CD1c-positive myeloid dendritic cell (primary cell): ENCODE measurements at regions not wholly inside any gene's neighbourhood (a gene's known extent, or its start where the extent isn't known, plus 50 kb on each side); places are given as distances from the start of the nearest gene placed in this dataset.
"Not testable (repeated sequence)": the region's sequence is repeated elsewhere in the genome, so short reads cannot be mapped to it uniquely, and the experiment has no call there.

ENCODE experiments used
- DNase-seq: peaks from one replicate; pipeline ENCODE4 v3.0.0-alpha.2; 2016; ENCODE audit errors: extremely low spot score

- DNase-seq: not testable (repeated sequence)
Observed at GRCh38 chr7:32816409-32816948, 75.1 kb downstream of the KBTBD2 start.

- DNase-seq: not testable (repeated sequence)
Observed at GRCh38 chr7:32814779-32815178, 76.8 kb downstream of the KBTBD2 start.

- no peak for DNase-seq
Observed at GRCh38 chr7:32809871-32810270, 81.7 kb downstream of the KBTBD2 start.

GRCh38 chr7:32809347-32809746 is 82.2 kb downstream of the KBTBD2 start:
- DNase-seq: no peak

GRCh38 chr7:32803406-32804141 is 88.0 kb downstream of the KBTBD2 start:
- DNase-seq: no peak

- no peak for DNase-seq
Observed at GRCh38 chr7:32802305-32802910, 89.2 kb downstream of the KBTBD2 start.

- not testable (repeated sequence) for DNase-seq
Observed at GRCh38 chr7:32793053-32793452, 98.5 kb downstream of the KBTBD2 start.

GRCh38 chr7:32790766-32791430 is 100.7 kb downstream of the KBTBD2 start:
- not testable (repeated sequence) for DNase-seq

GRCh38 chr7:32789266-32789665 is 102.3 kb downstream of the KBTBD2 start:
- DNase-seq: not testable (repeated sequence)

- DNase-seq: not testable (repeated sequence)
Observed at GRCh38 chr7:32788174-32788573, 103.4 kb downstream of the KBTBD2 start.

GRCh38 chr7:32785365-32785944 is 106.1 kb downstream of the KBTBD2 start:
- DNase-seq: not testable (repeated sequence)

GRCh38 chr7:32779895-32780294 is 111.7 kb downstream of the KBTBD2 start:
- not testable (repeated sequence) for DNase-seq

GRCh38 chr7:32779167-32779566 is 112.4 kb downstream of the KBTBD2 start:
- DNase-seq: no peak

GRCh38 chr7:32777041-32777666 is 114.4 kb downstream of the KBTBD2 start:
- not testable (repeated sequence) for DNase-seq

- not testable (repeated sequence) for DNase-seq
Observed at GRCh38 chr7:32776318-32776717, 115.2 kb downstream of the KBTBD2 start.

GRCh38 chr7:32775809-32776208 is 115.8 kb downstream of the KBTBD2 start:
- not testable (repeated sequence) for DNase-seq

- DNase-seq: no peak
Observed at GRCh38 chr7:32774541-32774951, 117.0 kb downstream of the KBTBD2 start.

GRCh38 chr7:32768866-32769510 is 122.6 kb downstream of the KBTBD2 start:
- not testable (repeated sequence) for DNase-seq

GRCh38 chr7:32768338-32768737 is 123.2 kb downstream of the KBTBD2 start:
- DNase-seq: not testable (repeated sequence)

- peak; percentile 25 for DNase-seq
Observed at GRCh38 chr7:32765649-32766251, 125.8 kb downstream of the KBTBD2 start.

GRCh38 chr7:32765185-32765584 is 126.4 kb downstream of the KBTBD2 start:
- no peak for DNase-seq
